K562 (cell line): ENCODE measurements at regions not wholly inside any gene's neighbourhood (a gene's known extent, or its start where the extent isn't known, plus 50 kb on each side); places are given as distances from the start of the nearest gene placed in this dataset.

Source experiments
- ATAC-seq: fragments of 200-7000 bp; cut with Tn5 transposase; 3 replicates; pipeline ENCODE4 v1.9.1; 2020; ENCODE audit warnings: moderate library complexity
- BruUV-seq: library from RNA; stranded (reverse); fragments of 400-500 nt; replicated peaks from 2 replicates; lab custom pipeline; 2021; lab: Mats Ljungman, UMichigan
- CTCF ChIA-PET: fragments of 300-600 bp; formaldehyde crosslinking; extraction: SDS; loops from one replicate; lab custom pipeline; 2021; ENCODE audit warnings: low intra/inter-chr PET ratio; lab: Yijun Ruan, JAX
- POLR2A ChIA-PET: fragments of 300-600, 350-650 bp; sonication (Branson Sonifier 250); formaldehyde crosslinking; extraction: SDS; loops from one replicate; lab custom pipeline; 2021; ENCODE audit warnings: antibody characterized with exemption, inconsistent platforms; lab: Yijun Ruan, JAX
- DNase-seq, 4 experiments: peaks; one replicate each; pipeline versions ENCODE4 v3.0.0 to v3.0.0-alpha.2; 2011 to 2018; ENCODE audit warnings: low spot score in 3 of 4, mixed read lengths in 3 of 4; ENCODE audit errors: extremely low read depth in 1 of 4
- FAIRE-seq: peaks from 2 replicates; lab custom pipeline; 2011; peaks lifted over from hg19 to GRCh38; lab: Jason Lieb, UNC
- H2AFZ ChIP-seq: 2 replicates; pipeline ENCODE4 v1.6.0; 2011; ENCODE audit warnings: low read depth, low read length, control low read depth, inconsistent platforms
- H3K27ac ChIP-seq: fragments of 200-600 bp; 3 replicates; pipeline ENCODE4 v1.8.0; 2011; ENCODE audit warnings: low read depth, mild to moderate bottlenecking, control low read depth, inconsistent platforms, low read length, moderate library complexity, mixed read lengths; ENCODE audit errors: extremely low read depth
- H3K27me3 ChIP-seq, 2 experiments: fragments of 300-600 bp in 1 of 2; 2 replicates in 1 of 2; 3 replicates in 1 of 2; pipeline versions ENCODE4 v1.6.0 to v1.8.0; 2011; ENCODE audit warnings: inconsistent platforms in 2 of 2, low read length in 2 of 2, mild to moderate bottlenecking in 1 of 2, mixed read lengths in 1 of 2, moderate library complexity in 1 of 2; ENCODE audit not compliant: control insufficient read depth in 2 of 2, insufficient read depth in 2 of 2
- H3K36me3 ChIP-seq: fragments of 300-600 bp; 3 replicates; pipeline ENCODE4 v1.8.0; 2011; ENCODE audit warnings: mild to moderate bottlenecking, low read length, inconsistent platforms; ENCODE audit not compliant: control insufficient read depth, insufficient read depth
- H3K4me1 ChIP-seq, 2 experiments: fragments of 200-600 bp in 1 of 2; replicated peaks in 1 of 2; 2 replicates in 1 of 2; 3 replicates in 1 of 2; pipeline versions ENCODE4 v1.5.1 to v1.8.0; 2011; ENCODE audit warnings: inconsistent platforms in 2 of 2, low read length in 2 of 2, mild to moderate bottlenecking in 1 of 2, mixed read lengths in 1 of 2, moderate library complexity in 1 of 2; ENCODE audit not compliant: control insufficient read depth in 2 of 2, insufficient read depth in 2 of 2
- H3K4me2 ChIP-seq: 2 replicates; pipeline ENCODE4 v1.6.1; 2011; ENCODE audit warnings: low read length, control low read depth, inconsistent platforms, mixed read lengths; ENCODE audit not compliant: insufficient read depth
- H3K4me3 ChIP-seq: fragments of 200-600 bp; sonication (generic), shearing (Covaris generic); 2 replicates; pipeline ENCODE4 v1.5.1; 2016; ENCODE audit warnings: control low read depth, inconsistent platforms
- H3K79me2 ChIP-seq: fragments of 200-600 bp; 3 replicates; pipeline ENCODE4 v1.8.0; 2011; ENCODE audit warnings: low read length, inconsistent platforms; ENCODE audit not compliant: control insufficient read depth, insufficient read depth
- H3K9ac ChIP-seq, 2 experiments: 2 replicates each; pipeline versions ENCODE4 v1.6.0 to v1.6.1; 2011; ENCODE audit warnings: low read depth in 2 of 2, low read length in 2 of 2, control low read depth in 1 of 2, inconsistent platforms in 1 of 2, mild to moderate bottlenecking in 1 of 2, mixed read lengths in 1 of 2; ENCODE audit not compliant: insufficient read depth in 1 of 2
- H3K9me1 ChIP-seq: one replicate; pipeline ENCODE4 v1.6.0; 2011; ENCODE audit warnings: inconsistent platforms, mild to moderate bottlenecking, low read length, moderate library complexity; ENCODE audit not compliant: control insufficient read depth, insufficient read depth
- H3K9me3 ChIP-seq: replicated peaks from 2 replicates; pipeline ENCODE4 v1.5.1; 2011; ENCODE audit warnings: low read depth, low read length, inconsistent platforms; ENCODE audit not compliant: control insufficient read depth, insufficient read depth
- H4K20me1 ChIP-seq: replicated peaks from 2 replicates; pipeline ENCODE4 v1.6.1; 2011; ENCODE audit warnings: low read length, inconsistent platforms, mixed read lengths; ENCODE audit not compliant: control insufficient read depth, insufficient read depth
- E2F3 ChIP-seq: fragments of 250-450 bp; sonication (Bioruptor Pico); IDR thresholded peaks from 2 replicates; pipeline ENCODE4 v1.4.0; 2020; ENCODE audit warnings: mild to moderate bottlenecking
- EHMT2 ChIP-seq: fragments of 450-650 bp; IDR thresholded peaks from 2 replicates; pipeline ENCODE4 v1.6.1; 2018; ENCODE audit warnings: antibody characterized with exemption
- ETV5 ChIP-seq: sonication (generic); formaldehyde crosslinking; IDR thresholded peaks from 2 replicates; pipeline ENCODE4 v1.4.0; 2020; ENCODE audit warnings: low read depth, mild to moderate bottlenecking, missing genetic modification reagents
- GABPB2 ChIP-seq: fragments of 250-450 bp; sonication (Bioruptor Pico); conservative IDR thresholded peaks from 2 replicates; pipeline ENCODE4 v1.5.1; 2021; ENCODE audit warnings: mild to moderate bottlenecking
- GATA2 ChIP-seq: sonication (generic); formaldehyde crosslinking; IDR thresholded peaks from 2 replicates; pipeline ENCODE4 v1.4.0; 2020; ENCODE audit warnings: mild to moderate bottlenecking, missing genetic modification reagents
- JUN ChIP-seq, 2 experiments: sonication (generic) in 1 of 2; formaldehyde crosslinking in 1 of 2; IDR thresholded peaks; 2 replicates each; pipeline versions ENCODE4 v1.6.1 to v1.8.0; 2012 to 2022; ENCODE audit warnings: borderline replicate concordance in 2 of 2, mild to moderate bottlenecking in 2 of 2, improper control_type of control experiment in 1 of 2, low read depth in 1 of 2, low read length in 1 of 2, missing genetic modification reagents in 1 of 2
- L3MBTL2 ChIP-seq: fragments of 450-650 bp; IDR thresholded peaks from 2 replicates; pipeline ENCODE4 v1.6.1; 2016; ENCODE audit warnings: mild to moderate bottlenecking, moderate library complexity
- MBD1 ChIP-seq: fragments of 250-450 bp; sonication (Bioruptor Pico); IDR thresholded peaks from 2 replicates; pipeline ENCODE4 v1.8.0; 2022; ENCODE audit warnings: inconsistent platforms
- PHF8 ChIP-seq: fragments of 200-600 bp; sonication (generic); IDR thresholded peaks from 2 replicates; pipeline ENCODE4 v1.6.1; 2012; ENCODE audit warnings: mixed run types, mild to moderate bottlenecking, inconsistent platforms, low read length, moderate library complexity, borderline replicate concordance
- RBFOX2 ChIP-seq: fragments of 200-400 bp; formaldehyde crosslinking; IDR thresholded peaks from 2 replicates; pipeline ENCODE4 v1.6.1; 2017; ENCODE audit warnings: low read depth, mild to moderate bottlenecking, low read length, moderate library complexity
- SLC30A9 ChIP-seq: fragments of 250-450 bp; sonication (Bioruptor Pico); IDR thresholded peaks from 2 replicates; pipeline ENCODE4 v1.8.0; 2022; ENCODE audit warnings: mild to moderate bottlenecking, moderate library complexity
- SNRNP70 ChIP-seq: fragments of 200-400 bp; formaldehyde crosslinking; optimal IDR thresholded peaks from 2 replicates; pipeline ENCODE3; 2017; ENCODE audit warnings: low read depth, low read length
- SPI1 ChIP-seq: IDR thresholded peaks from 2 replicates; pipeline ENCODE4 v1.6.1; 2011; ENCODE audit warnings: low read depth, low read length, control low read depth, borderline replicate concordance
- ZBED1 ChIP-seq: IDR thresholded peaks from 2 replicates; pipeline ENCODE4 v1.6.1; 2014
- ZFX ChIP-seq: sonication (generic); formaldehyde crosslinking; IDR thresholded peaks from 2 replicates; pipeline ENCODE4 v1.8.0; 2022; ENCODE audit warnings: mild to moderate bottlenecking, missing genetic modification reagents, moderate library complexity
- ZNF133 ChIP-seq: fragments of 250-450 bp; sonication (Bioruptor Pico); IDR thresholded peaks from 2 replicates; pipeline ENCODE4 v1.4.0; 2020; ENCODE audit warnings: mild to moderate bottlenecking
- ZNF57 ChIP-seq: fragments of 450-650 bp; formaldehyde crosslinking; IDR thresholded peaks from 2 replicates; pipeline ENCODE4 v1.4.0; 2020; ENCODE audit warnings: mild to moderate bottlenecking, moderate library complexity
- ZNF785 ChIP-seq: fragments of 250-450 bp; sonication (Bioruptor Pico); IDR thresholded peaks from 2 replicates; pipeline ENCODE4 v1.4.0; 2020; ENCODE audit warnings: mild to moderate bottlenecking
- WGBS: fragments of 100-300 bp; shearing (Covaris generic); methylation state at CpG from one replicate; pipeline ENCODE4 v1.1.6; 2016; ENCODE audit warnings: low coverage, mixed read lengths; ENCODE audit not compliant: insufficient coverage; ENCODE audit errors: missing lambda C conversion rate; 5-methylcytosine and 5-hydroxymethylcytosine counted together
- in situ Hi-C: fragments of 300-500 bp; cut with MboI; formaldehyde crosslinking; loops from 4 replicates; pipeline ENCODE4 v1.15.0; 2018; ENCODE audit warnings: inconsistent platforms, mixed read lengths
- intact Hi-C: fragments of 100-400 bp; cut with micrococcal nuclease; formaldehyde crosslinking; loops from 2 replicates; pipeline ENCODE4 v1.14.2; 2022
- TF ChIP-seq, protein P1 (sequence below): sonication (generic); formaldehyde crosslinking; IDR thresholded peaks from 2 replicates; pipeline ENCODE4 v1.4.0; 2020; ENCODE audit warnings: mild to moderate bottlenecking, missing genetic modification reagents

GRCh38 chr2:180720829-180721228 is 259.6 kb upstream of the UBE2E3 start:
- WGBS = 6% methylated on average over 1 of the region's 1 CpG
- Histone ChIP-seq H3K36me3 (no peaks in the 10 kb centered on the region), H3K9me3 (no peaks in the 10 kb centered on the region), H3K27me3 (no peaks in the 10 kb centered on the region), H3K4me2 (no peak overlapping the region), H3K9ac (no peak overlapping the region), H4K20me1 (no peaks in the 10 kb centered on the region), H3K4me1 (no peaks in the 10 kb centered on the region; a peak in 1 of 5 replicates), H2AFZ (no peak overlapping the region), H3K27ac (no peak overlapping the region), H3K9me1 (no peaks in the 10 kb centered on the region), H3K79me2 (no peaks in the 10 kb centered on the region), H3K4me3 (no peak overlapping the region)
- no TSS peak for BruUV-seq
- ChIA-PET POLR2A (no interaction called here), CTCF (no interaction called here)
- TF ChIP-seq ETV5 (CRISPR knock-in tag) = no peak
- TF ChIP-seq E2F3 = no peak
- TF ChIP-seq PHF8 = no peak
- no peak for TF ChIP-seq ZNF133
- TF ChIP-seq SPI1 = no peak
- no peak for TF ChIP-seq SLC30A9 (CRISPR knock-in tag)
- TF ChIP-seq EHMT2 = no peak
- no peak for TF ChIP-seq ZFX
- no peak for TF ChIP-seq JUN (IDR thresholded peaks at IDR 0.05; ENCODE audit: borderline replicate concordance, low read depth, low read length)
- no peak for TF ChIP-seq JUN (CRISPR knock-in tag; IDR thresholded peaks at IDR 0.05; ENCODE audit: borderline replicate concordance)
- TF ChIP-seq MBD1 (CRISPR knock-in tag) = no peak
- no peak for TF ChIP-seq SNRNP70
- TF ChIP-seq, protein P1, sequence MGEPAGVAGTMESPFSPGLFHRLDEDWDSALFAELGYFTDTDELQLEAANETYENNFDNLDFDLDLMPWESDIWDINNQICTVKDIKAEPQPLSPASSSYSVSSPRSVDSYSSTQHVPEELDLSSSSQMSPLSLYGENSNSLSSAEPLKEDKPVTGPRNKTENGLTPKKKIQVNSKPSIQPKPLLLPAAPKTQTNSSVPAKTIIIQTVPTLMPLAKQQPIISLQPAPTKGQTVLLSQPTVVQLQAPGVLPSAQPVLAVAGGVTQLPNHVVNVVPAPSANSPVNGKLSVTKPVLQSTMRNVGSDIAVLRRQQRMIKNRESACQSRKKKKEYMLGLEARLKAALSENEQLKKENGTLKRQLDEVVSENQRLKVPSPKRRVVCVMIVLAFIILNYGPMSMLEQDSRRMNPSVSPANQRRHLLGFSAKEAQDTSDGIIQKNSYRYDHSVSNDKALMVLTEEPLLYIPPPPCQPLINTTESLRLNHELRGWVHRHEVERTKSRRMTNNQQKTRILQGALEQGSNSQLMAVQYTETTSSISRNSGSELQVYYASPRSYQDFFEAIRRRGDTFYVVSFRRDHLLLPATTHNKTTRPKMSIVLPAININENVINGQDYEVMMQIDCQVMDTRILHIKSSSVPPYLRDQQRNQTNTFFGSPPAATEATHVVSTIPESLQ = no peak
- no peak for TF ChIP-seq ZNF57 (CRISPR knock-in tag)
- no peak for TF ChIP-seq GABPB2
- no peak for TF ChIP-seq ZNF785 (CRISPR knock-in tag)
- TF ChIP-seq GATA2 (CRISPR knock-in tag) = no peak
- no peak for TF ChIP-seq L3MBTL2
- no peak for TF ChIP-seq RBFOX2
- no peak for TF ChIP-seq ZBED1
- DNase-seq (no peak), FAIRE-seq (no peak), ATAC-seq (no peak)
- in situ Hi-C loops (no loop called here), intact Hi-C loops (no loop called here)
